ENCODE measurements at regions not wholly inside any gene's neighbourhood (a gene's known extent, or its start where the extent isn't known, plus 50 kb on each side); places are given as distances from the start of the nearest gene placed in this dataset.

DNA sequence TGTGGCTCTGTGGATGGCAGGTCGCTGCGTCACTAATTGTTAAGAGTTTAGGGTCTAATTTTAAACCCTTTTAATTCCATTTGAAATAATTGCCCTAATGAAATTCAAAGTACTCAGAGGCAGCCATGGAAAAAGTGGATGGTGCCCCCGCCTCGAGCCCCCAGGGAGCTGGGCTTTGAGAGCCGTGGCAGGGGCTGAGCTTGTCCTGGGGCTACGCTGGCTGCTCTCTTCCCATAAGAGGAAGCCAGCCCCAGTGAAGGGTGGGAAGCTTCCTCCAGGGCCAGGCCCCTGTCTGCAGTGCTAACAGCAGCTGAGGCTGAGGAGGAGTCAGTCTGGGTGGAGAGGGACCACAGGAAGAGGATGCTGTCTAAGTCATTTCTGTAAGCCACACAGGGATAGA is 315.0 kb upstream of the POU3F1 start:
- TF ChIP-seq CTCF (IDR thresholded peaks at IDR 0.05) (no peak), POLR2AphosphoS5 (IDR thresholded peaks at IDR 0.05) (no peak)

Data from breast epithelium (tissue), 3 donors.